T follicular helper cell (primary cell): ENCODE measurements at regions not wholly inside any gene's neighbourhood (a gene's known extent, or its start where the extent isn't known, plus 50 kb on each side); places are given as distances from the start of the nearest gene placed in this dataset.
"Not testable (repeated sequence)": the region's sequence is repeated elsewhere in the genome, so short reads cannot be mapped to it uniquely, and the experiment has no call there.

Experiments used
- DNase-seq: peaks from one replicate; pipeline ENCODE4 v3.0.0-alpha.2; 2020; ENCODE audit warnings: low read depth

DNA sequence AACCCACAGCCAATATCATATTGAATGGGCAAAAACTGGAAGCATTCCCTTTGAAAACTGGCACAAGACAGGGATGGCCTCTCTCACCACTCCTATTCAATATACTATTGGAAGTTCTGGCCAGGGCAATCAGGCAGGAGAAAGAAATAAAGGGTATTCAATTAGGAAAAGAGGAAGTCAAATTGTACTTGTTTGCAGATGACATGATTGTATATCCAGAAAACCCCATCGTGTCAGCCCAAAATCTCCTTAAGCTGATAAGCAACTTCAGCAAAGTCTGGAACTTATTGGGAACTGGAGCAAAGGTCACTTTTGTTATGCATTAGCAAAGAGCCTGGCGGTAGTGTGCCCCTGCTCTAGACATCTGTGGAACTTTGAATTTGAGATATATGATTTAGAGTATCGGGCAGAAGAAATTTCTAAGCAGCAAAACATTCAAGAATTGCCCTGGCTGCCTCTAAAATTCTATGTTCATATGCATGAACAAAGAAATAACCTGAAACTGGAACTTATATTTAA lies 53.4 kb upstream of the PSMA1 start:
- DNase-seq = not testable (repeated sequence)

DNA sequence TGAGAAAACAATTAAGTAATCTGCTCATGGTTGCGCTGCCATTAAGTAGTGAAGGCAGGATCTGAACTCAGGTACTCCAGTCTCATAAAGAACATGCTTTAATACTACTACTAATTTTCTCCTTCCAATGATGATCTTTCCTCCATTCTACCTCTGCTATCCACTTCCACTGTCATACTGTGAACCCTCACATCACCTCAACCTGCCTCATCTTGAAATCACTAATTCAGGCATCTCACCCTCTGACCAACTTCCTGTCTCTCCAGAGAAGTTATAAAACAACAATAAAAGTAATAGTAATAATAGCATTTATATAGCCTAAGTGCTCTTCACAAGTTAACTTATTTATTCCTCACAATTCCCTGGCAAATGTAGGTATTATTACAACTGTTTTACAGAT lies 57.1 kb upstream of the PSMA1 start:
- no peak for DNase-seq

DNA sequence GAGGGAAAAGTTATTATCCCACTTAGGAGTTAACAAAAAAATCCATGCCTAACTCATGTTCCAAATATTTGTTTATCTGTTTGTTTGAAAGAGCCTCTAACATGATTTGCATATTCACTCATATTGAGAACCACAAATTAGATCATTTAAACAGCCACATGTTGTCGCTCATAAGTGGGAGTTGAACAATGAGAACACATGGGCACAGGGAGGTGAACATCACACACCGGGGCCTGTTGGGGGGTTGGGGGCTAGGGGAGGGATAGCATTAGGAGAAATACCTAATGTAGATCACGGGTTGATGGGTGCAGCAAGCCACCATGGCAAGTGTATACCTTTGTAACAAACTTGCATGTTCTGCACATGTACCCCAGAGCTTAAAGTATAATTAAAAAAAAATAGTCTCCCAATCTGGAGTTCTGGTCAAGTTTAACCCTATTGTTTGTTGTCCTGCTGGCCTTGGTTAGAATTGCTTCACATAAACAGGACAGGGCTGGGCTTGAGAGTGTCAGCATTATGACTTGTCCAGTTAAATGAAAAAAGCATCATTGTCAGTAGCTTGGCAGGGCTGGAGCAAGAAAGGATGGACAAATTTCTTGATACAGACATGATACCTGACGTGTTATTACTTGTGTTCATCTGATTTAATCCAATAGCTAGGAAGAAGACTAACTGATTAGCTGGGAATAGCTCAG lies 57.8 kb upstream of the PSMA1 start:
- no peak for DNase-seq

DNA sequence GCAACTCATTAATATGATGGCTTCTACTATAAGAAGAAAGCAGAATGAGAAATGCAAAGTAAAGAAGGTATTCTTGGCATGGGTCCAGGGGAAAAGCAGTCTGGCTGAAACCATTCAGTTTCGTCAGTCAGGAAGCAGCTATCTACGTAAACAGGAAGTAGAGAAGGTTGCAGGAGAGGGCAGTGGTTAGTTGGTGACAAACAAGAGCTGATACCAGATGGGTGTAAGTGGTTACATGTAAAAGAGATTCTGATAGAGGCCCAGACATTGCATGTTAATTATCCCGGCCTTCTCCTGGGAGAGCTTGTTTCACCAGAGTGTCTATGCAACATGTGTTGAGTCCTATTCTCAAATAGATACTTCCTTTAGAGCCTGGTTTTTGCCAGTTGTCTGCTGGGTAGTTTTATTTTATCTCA lies 58.4 kb upstream of the PSMA1 start:
- peak; percentile 64 for DNase-seq

DNA sequence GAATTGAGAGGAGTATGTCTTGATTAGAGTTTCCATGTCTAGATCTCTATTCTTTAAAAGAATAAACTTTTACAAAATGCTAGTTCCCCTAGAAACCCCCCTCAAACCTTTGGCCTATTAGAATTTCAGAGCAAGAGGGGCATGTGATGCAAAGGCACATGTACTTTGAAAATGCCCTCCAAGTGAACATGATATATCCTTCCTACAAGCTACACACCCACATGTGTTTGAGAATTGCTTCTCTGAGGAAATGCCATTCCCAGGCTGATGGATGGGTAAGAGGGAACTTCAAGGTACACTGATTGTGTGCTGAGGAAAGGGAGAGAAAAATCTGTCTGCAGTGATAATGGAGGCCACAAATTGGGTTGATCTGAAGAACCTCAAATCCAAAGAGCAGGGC lies 59.5 kb upstream of the PSMA1 start:
- DNase-seq = no peak

DNA sequence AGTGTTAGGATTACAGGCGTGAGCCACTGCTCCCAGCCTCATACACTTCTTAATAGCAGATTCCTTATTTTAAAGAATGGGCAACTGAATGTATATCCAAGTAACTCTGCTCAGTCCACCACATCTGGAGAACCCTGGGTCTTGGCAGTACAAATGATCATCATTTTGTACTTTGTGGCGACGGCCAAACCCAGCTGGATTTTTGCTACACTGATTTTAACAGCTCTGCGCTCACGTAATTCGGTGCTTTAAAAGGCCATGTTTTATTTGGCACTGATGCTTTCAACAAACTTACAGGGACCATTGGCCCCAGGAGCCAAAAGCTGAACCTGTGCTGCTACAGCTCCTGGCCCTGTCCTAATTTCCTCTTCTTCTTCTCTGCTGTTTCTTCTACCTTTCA lies 60.8 kb upstream of the PDE3B start:
- DNase-seq = no peak

DNA sequence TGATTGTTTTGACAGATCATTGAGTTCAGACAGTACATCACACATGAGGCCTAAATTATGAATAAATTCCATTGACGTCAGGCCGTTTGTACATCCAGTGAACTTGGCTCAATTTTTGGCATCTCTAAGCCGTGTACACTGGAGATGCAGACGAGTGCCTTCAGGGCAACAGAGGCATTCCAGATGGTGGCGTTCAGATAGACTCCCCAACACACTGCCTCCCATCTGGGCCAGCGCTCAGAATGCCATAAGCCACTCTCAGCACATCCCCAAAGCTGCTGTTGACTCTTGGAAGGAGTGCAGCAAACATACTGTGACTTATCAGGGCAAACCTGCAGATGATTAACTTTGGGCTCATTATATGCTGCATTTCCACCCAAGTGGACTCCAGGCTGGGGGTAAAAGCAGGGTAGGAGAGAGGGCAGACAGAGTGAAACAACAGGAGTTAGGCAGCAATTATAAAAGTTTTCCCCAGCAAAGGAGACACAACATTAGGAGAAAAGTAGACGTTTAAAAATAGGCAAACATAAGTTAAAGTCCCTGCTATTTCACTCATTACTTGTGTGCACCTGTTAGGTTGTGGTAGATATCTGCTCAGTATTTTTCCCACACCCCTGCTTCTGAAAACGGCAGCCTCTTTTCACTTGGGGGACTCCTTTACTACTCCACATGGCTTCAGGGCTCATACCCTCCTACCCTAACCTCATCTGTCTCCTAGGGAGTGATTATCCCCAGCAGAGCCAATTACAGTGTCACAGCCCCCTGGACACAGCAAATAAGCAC lies 60.2 kb upstream of the PDE3B start:
- DNase-seq = no peak

DNA sequence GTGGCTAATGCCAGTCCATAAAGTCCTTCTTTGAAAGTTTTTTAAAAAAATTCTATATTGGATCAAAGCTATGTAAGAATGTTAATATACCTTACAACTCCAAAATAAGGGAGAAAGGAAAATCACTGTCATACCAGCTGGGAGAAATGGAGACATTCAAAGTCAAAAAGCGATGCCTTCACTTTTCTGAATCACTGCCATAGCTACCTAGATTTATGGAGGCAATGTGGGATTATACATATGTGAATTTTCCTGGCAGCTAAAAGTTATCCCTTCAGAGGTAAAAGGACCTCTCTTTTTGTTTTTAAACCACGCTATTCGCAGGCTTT lies 59.6 kb upstream of the PDE3B start:
- no peak for DNase-seq

DNA sequence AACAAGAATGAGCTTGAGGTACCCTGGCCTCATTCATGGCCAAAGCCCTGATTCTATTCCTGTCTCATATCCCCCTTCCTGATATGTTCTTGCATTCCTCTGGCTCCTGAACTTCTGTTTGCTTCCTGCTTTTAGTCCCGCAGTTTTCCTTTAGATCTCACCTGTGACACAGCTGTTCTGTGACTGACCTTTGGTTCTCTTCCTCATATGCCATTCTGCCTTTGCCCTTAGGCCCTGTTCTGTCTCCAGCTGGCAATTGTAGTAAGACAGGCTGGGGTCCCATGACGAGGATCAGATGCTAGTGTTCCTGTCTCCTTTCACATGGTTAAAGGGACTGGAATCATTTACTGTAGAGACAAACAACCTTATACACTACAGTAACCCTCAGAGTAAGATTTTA lies 59.0 kb upstream of the PDE3B start:
- DNase-seq = no peak

DNA sequence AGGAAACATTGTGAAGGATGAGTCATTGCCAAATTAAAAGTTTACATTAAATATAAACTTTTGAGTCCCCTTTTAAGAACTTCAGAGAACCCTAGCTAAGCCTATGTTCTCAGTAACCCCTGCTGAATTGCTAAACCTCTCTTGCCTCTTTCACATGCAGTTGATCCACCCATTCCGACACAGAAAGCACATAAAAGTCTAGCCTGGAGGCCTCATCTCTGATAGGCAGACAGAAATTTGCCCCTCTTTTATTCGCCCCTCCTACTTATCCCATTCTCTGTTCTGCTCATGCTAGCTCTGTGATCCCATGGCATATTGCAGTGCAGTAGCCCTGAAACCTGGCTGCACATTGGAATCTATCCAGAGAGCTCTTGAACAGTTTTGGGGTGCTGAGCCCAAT lies 58.2 kb upstream of the PDE3B start:
- DNase-seq = no peak

DNA sequence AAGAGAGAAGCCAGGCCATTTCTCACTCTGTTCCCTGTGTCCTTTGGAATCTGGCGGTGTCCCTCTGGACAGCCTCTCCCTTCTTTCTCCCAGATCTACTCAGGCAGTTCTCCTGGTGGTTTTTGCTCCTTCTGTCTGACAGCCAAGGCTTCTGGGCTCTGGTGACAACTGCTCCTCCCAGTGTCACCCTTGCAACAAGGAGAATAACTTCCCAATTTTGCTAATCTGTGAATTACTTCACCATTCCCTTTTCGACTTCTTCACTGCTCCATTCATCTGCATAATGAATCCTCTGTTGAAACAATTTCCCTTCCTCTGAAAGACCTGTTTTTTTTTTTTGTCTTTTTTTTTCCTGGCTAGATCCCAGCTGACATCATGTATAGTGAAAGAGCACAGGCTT lies 56.3 kb upstream of the PDE3B start:
- no peak for DNase-seq

DNA sequence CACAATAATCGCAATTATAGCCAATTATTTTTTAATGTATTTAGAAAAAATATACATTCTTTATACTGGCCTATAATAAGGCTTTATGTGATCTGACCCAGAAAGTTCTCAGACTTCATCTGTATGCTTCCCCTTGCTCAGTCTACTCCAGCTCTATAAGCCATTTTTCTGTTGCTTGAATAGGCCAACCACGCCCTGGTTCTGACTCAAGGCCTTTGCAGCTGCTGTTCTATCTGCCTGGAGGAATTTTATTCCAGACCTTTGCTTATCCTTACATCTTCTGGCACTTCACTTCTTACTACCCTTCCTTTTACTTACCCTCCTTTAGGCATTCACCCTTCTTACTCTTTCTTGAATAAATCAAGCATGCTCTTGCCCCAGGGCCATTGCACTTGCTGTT lies 54.9 kb upstream of the PDE3B start:
- DNase-seq = no peak

DNA sequence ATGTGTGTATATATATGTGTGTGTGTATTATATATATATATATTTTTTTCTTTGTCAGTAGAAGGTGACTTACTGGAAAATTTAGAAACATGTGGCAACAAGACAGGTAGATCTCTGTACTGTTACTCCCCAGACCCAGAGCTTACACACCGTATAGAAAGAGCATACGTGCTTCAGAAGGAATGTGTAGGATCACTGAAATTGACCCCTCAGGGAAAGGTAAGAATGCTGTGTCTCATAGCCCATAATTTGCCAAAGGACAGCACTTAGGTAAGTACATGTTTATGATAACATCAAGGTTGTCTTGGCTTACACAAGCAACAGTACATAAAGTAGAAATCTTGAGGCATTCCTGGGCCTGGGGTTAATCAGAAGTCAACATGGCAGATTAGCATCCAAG lies 54.2 kb upstream of the PDE3B start:
- DNase-seq = no peak

DNA sequence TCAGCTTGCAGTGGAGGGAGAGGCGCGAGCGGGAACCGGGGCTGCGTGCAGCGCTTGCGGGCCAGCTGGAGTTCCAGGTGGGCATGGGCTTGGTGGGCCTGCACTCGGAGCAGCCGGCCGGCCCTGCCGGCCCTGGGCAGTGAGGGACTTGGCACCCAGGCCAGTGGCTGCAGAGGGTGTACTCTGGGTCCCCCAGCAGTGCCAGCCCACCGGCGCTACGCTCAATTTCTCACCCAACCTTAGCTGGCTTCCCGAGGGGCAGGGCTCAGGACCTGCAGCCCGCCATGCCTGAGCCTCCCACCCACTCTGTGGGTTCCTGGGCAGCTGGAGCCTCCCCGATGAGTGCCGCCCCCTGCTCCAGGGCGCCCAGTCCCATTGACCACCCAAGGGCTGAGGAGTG lies 52.6 kb upstream of the PDE3B start:
- DNase-seq = not testable (repeated sequence)

DNA sequence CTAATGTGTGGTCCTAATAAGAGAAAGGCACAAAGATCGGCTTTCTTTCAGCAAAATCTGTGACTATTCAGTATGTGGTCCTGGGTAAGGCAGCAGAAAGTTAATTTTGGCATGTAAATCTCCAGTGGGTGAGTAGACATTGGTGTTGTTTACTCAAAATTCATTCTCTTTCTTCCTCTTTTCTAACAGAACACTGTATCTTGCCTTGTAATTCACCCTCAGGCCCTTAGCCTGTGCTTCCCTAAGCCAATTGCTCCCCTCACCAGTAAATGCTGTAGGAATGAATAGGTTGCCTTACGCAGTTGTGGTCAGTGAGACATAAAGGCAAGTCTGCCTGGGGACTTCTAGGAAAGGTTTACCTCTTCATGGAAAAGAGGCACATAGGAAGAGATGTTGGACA lies 49.9 kb upstream of the PDE3B start:
- no peak for DNase-seq
